ENCODE measurements at regions not wholly inside any gene's neighbourhood (a gene's known extent, or its start where the extent isn't known, plus 50 kb on each side); places are given as distances from the start of the nearest gene placed in this dataset.

DNA sequence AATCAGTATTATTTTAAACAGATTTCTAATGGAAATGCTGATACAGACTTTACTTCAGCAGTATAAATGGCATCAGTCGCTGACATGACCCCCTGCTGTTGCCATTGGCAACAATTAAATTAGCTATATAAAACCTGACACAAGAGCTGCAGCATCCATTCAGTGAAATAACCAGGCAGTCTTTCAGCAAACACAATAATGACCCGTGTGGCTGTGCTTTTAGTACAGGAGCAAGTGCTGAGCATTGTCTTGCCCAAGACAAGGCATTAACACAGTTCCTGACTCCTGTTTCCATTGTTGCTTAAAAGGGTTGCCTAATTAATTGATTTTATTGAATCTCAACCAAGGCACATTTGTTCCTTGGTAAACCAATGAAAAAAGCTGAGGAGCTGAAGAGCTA lies 382.1 kb downstream of the HACE1 start:
- Histone ChIP-seq H3K27ac (ENCODE audit: extremely low read depth, low read depth, low read length) (no peak overlapping the region), H3K4me3 (no peak overlapping the region), H3K9ac (ENCODE audit: insufficient read depth in 1 of 2, low read depth in 2 of 2, low read length in 2 of 2) (no peak overlapping the region), H3K9me3 (replicated peaks; ENCODE audit: control insufficient read depth, insufficient read depth, low read depth, low read length) (no peaks in the 10 kb centered on the region), H3K4me1 (replicated peaks in 1 of 2; ENCODE audit: control insufficient read depth in 2 of 2, insufficient read depth in 2 of 2, low read length in 2 of 2) (no peaks in the 10 kb centered on the region), H3K27me3 (ENCODE audit: control insufficient read depth in 2 of 2, insufficient read depth in 2 of 2, low read length in 2 of 2) (no peaks in the 10 kb centered on the region), H4K20me1 (replicated peaks; ENCODE audit: control insufficient read depth, insufficient read depth, low read length) (no peaks in the 10 kb centered on the region), H3K9me1 (ENCODE audit: control insufficient read depth, insufficient read depth, low read length) (no peaks in the 10 kb centered on the region), H3K36me3 (ENCODE audit: control insufficient read depth, insufficient read depth, low read length) (no peaks in the 10 kb centered on the region), H3K4me2 (ENCODE audit: insufficient read depth, low read length) (no peak overlapping the region), H2AFZ (ENCODE audit: low read depth, low read length) (no peak overlapping the region), H3K79me2 (ENCODE audit: control insufficient read depth, insufficient read depth, low read length) (no peaks in the 10 kb centered on the region)
- POLR2A ChIA-PET, result no interaction called here
- no peak for FAIRE-seq
- ATAC-seq, result no peak
- no TSS peak for BruUV-seq (replicated peaks)
- intact Hi-C loops (cut with micrococcal nuclease), result no loop called here
- in situ Hi-C loops (cut with MboI), result no loop called here
- WGBS (ENCODE audit: insufficient coverage, low coverage, missing lambda C conversion rate), result 3% methylated on average over 2 of the region's 2 CpGs
- no peak for DNase-seq (ENCODE audit: extremely low read depth in 1 of 4, low spot score in 3 of 4)
- TF ChIP-seq KLF1 (tag; IDR thresholded peaks at IDR 0.05) (no peak), CREBBP (IDR thresholded peaks at IDR 0.05; ENCODE audit: low read depth, low read length) (no peak), FOXK2 (conservative IDR thresholded peaks at IDR 0.05 in 1 of 2, IDR thresholded peaks at IDR 0.05 in 1 of 2; ENCODE audit: low read depth in 2 of 2) (no peak), RBM17 (IDR thresholded peaks at IDR 0.05; ENCODE audit: borderline replicate concordance, low read depth, low read length) (no peak), CHCHD3 (CRISPR knock-in tag; IDR thresholded peaks at IDR 0.05) (no peak), ZNF76 (CRISPR knock-in tag; IDR thresholded peaks at IDR 0.05; ENCODE audit: borderline replicate concordance) (no peak), RFX7 (CRISPR knock-in tag; IDR thresholded peaks at IDR 0.05) (no peak), TCF7 (IDR thresholded peaks at IDR 0.05; ENCODE audit: borderline replicate concordance) (no peak), PCBP1 (IDR thresholded peaks at IDR 0.05; ENCODE audit: low read depth, low read length, poor library complexity, severe bottlenecking) (no peak)
- TF ChIP-seq, protein P1, sequence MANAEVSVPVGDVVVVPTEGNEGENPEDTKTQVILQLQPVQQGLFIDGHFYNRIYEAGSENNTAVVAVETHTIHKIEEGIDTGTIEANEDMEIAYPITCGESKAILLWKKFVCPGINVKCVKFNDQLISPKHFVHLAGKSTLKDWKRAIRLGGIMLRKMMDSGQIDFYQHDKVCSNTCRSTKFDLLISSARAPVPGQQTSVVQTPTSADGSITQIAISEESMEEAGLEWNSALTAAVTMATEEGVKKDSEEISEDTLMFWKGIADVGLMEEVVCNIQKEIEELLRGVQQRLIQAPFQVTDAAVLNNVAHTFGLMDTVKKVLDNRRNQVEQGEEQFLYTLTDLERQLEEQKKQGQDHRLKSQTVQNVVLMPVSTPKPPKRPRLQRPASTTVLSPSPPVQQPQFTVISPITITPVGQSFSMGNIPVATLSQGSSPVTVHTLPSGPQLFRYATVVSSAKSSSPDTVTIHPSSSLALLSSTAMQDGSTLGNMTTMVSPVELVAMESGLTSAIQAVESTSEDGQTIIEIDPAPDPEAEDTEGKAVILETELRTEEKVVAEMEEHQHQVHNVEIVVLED (CRISPR knock-in tag; IDR thresholded peaks at IDR 0.05), result no peak
- TF ChIP-seq, protein P2, sequence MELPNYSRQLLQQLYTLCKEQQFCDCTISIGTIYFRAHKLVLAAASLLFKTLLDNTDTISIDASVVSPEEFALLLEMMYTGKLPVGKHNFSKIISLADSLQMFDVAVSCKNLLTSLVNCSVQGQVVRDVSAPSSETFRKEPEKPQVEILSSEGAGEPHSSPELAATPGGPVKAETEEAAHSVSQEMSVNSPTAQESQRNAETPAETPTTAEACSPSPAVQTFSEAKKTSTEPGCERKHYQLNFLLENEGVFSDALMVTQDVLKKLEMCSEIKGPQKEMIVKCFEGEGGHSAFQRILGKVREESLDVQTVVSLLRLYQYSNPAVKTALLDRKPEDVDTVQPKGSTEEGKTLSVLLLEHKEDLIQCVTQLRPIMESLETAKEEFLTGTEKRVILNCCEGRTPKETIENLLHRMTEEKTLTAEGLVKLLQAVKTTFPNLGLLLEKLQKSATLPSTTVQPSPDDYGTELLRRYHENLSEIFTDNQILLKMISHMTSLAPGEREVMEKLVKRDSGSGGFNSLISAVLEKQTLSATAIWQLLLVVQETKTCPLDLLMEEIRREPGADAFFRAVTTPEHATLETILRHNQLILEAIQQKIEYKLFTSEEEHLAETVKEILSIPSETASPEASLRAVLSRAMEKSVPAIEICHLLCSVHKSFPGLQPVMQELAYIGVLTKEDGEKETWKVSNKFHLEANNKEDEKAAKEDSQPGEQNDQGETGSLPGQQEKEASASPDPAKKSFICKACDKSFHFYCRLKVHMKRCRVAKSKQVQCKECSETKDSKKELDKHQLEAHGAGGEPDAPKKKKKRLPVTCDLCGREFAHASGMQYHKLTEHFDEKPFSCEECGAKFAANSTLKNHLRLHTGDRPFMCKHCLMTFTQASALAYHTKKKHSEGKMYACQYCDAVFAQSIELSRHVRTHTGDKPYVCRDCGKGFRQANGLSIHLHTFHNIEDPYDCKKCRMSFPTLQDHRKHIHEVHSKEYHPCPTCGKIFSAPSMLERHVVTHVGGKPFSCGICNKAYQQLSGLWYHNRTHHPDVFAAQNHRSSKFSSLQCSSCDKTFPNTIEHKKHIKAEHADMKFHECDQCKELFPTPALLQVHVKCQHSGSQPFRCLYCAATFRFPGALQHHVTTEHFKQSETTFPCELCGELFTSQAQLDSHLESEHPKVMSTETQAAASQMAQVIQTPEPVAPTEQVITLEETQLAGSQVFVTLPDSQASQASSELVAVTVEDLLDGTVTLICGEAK (IDR thresholded peaks at IDR 0.05), result no peak
- TF ChIP-seq, protein P2 (CRISPR knock-in tag; IDR thresholded peaks at IDR 0.05), result no peak
- CTCF ChIA-PET (ENCODE audit: low intra/inter-chr PET ratio), result no interaction called here
